Hippocampal formation (tissue), 2 donors: ENCODE measurements at regions not wholly inside any gene's neighbourhood (a gene's known extent, or its start where the extent isn't known, plus 50 kb on each side); places are given as distances from the start of the nearest gene placed in this dataset.
"Not testable (repeated sequence)": the region's sequence is repeated elsewhere in the genome, so short reads cannot be mapped to it uniquely, and the experiment has no call there.

Source experiments
- DNase-seq, 2 donors: peaks; one replicate each; lab custom pipeline; 2025; lab: John Stamatoyannopoulos, UW

- DNase-seq, result not testable (repeated sequence)
Observed at GRCh38 chr7:10465536-10465935, 508.1 kb upstream of the PHF14 start.

- DNase-seq, result no peak
Observed at GRCh38 chr7:10468908-10469307, 504.8 kb upstream of the PHF14 start.

DNA sequence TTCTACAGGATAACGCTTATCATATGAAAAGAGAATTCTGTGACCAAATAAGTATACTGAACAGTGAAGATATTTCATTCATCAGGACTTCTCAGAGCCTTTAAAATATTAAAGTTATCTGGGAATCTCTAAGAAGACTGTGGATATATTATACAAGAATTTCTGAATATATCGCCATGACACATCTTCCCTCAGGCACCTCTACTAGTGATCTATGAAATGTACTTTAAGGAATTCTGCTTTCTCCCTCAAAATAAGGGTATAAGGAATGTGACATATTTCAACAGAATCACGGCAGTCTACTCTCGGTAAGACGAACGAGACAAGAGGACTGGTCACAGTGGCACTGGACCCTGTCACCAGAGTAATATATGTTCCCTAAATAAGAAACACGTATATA is 504.2 kb upstream of the PHF14 start:
- no peak for DNase-seq

DNA sequence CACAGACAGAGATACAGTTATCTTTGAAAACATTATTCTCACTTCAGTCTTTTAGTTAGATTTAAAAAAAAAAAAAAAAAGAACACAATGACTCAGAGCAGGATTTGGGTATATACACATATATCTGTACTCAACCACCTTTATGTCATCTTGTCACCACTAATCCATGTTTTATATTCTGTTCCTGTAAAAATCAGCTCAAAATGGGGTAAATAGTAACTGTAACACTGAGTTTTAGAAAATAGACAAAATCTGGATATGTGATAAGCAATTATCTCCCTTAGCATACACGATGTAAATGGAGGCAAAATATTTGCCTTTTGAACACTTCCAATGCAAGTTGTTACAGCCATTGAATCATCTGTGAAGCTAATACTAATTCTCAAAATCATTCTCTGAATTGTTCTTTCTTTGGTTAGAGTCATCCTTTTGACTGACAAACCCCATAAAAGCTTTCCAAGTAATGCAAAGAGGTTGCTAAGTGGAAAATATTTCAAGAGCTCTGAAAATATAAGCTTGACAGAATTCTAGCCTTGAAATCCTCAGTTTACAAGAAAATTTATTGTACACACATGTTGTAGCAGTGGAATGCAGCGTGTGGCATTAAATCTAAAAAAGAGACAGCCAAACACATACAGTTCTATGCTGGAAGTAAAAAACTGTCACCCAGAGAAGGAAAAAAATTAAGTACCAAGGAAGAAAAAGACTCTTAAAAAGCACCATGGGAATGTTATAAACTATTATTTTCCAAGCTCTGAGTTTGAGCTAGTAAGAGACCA is 502.2 kb upstream of the PHF14 start:
- DNase-seq, result no peak

DNA sequence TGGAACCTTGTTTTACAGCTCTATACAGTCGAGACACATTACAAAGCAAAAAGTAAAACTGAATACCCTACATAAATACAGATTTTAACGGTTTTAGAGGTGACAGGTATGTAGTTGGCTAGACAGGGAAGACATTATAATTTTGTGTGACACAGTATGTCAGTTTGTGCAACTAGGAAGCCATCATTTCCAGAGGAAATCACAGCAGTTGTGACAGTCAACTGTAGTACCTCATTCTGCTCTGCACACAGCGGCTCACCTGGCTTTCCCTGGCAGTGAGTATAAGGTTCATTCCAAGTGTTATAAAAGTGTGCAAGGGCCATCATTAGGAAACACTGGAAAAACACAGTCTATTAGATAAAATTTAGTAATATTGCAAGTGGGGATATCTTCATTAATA is 501.6 kb upstream of the PHF14 start:
- no peak for DNase-seq

DNA sequence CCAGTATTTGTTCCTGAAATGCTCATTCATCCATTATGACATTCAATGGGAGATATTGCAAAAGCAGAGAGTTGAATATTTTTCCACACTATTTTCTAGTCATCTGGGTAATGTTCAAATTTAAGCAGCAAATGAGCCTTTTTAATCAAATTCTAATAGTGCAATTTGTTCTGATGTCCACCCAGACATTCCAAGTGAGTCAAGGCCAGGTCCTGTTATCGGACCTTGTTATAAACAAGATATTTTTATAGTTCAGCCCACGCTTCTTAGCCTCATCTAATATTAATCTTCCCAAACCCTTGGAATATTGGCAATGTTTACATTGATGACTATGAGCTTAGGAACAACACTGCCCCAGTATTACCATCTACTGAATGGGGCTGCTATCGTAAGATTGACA is 500.1 kb upstream of the PHF14 start:
- DNase-seq, result no peak

DNA sequence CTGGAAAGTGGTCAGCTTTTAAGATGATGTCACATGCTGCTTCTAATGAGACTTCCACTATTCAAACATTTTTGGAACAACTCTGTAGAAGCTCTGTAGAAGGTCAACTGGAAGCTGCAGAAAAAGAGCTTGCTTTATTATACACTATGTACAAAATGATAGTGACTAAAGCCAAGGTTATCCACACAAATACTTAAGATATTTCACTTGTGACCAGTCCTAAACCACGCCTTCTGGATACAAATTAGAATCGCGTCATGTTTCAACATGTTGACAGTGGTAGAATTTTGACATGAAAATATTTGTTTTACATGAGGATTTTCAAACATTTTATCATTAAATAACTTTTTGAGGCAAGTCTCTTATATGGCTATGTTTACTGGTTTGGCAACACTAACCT is 499.6 kb upstream of the PHF14 start:
- no peak for DNase-seq

GRCh38 chr7:10475940-10476641 is 497.6 kb upstream of the PHF14 start:
- DNase-seq, result no peak

GRCh38 chr7:10476642-10477041 is 497.0 kb upstream of the PHF14 start:
- no peak for DNase-seq

DNA sequence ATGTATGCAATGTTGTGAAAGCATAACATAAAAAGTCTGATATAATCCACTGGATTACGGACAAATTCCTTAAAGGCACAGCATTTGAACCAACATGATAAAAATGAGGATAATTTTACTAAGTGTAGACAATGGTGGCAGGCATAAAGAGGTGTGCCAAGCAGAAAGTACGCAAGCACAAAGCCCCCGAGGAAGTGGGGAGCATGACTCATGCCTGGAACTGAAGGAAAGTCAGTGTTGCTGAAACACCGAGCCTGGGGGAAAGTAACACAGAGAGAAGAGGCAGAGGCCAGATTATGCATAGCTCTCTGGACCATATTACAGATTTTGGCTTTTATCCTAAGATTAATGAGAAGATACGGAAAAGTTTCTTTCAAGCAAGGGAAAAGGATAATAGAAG is 490.0 kb upstream of the PHF14 start:
- DNase-seq, result no peak

DNA sequence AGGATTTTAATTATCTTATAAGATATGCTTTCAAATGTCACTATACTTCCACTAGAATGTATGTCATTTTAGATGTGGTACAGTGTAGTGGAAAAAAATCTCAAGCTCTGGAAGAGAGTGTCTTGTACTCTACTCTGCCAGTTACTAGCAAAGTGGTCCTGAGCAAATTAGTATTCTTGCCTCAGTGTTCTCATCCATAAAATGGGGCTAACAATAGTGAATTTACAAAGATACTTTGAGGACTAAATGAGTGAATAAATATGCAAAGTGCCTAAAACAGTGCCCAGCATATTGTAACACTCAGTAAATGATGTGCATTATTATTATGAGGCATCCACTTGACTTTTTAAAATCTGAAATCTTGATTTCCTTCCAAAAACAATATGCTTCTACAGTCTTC is 488.9 kb upstream of the PHF14 start:
- no peak for DNase-seq

DNA sequence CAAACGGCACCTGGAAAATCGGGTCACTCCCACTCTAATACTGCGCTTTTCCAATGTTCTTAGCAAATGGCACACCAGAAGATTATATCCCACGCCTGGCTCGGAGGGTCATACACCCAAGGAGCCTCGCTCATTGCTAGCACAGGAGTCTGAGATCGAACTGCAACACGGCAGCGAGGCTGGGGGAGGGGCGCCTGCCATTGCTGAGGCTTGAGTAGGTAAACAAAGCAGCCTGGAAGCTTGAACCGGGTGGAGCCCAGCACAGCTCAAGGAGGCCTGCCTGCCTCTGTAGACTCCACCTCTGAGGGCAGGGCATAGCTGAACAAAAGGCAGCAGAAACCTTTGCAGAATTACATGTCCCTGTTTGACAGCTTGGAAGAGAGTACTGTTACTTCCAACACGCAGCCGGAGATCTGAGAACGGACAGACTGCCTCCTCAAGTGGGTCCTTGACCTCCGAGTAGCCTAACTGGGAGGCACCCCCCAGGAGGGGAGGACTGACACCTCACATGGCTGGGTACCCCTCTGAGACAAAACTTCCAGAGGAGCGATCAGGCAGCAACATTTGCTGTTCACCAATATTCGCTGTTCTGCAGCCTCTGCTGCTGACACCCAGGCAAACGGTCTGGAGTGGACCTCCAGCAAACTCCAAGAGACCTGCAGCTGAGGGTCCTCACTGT is 472.3 kb upstream of the PHF14 start:
- not testable (repeated sequence) for DNase-seq

DNA sequence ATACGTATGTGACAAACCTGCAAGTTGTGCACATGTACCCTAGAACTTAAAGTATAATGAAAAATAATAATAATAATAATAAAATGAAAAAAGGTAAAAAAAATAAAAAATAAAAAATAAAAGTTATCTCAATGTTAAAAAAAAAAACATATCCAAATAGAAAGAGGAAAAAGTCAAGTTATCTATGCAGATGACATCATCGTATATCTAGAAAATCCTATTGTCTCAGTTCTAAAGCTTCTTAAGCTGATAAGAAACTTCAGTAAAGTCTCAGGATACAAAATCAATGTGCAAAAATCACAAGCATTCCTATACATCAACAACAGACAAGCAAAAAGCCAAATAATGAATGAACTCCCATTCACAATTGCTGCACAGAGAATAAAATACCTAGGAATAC is 466.6 kb upstream of the PHF14 start:
- no peak for DNase-seq

GRCh38 chr7:10521306-10521705 is 452.4 kb upstream of the PHF14 start:
- DNase-seq, result no peak

GRCh38 chr7:10533429-10533828 is 440.2 kb upstream of the PHF14 start:
- not testable (repeated sequence) for DNase-seq

- DNase-seq, result no peak
Observed at GRCh38 chr7:10536561-10536960, 437.1 kb upstream of the PHF14 start.

DNA sequence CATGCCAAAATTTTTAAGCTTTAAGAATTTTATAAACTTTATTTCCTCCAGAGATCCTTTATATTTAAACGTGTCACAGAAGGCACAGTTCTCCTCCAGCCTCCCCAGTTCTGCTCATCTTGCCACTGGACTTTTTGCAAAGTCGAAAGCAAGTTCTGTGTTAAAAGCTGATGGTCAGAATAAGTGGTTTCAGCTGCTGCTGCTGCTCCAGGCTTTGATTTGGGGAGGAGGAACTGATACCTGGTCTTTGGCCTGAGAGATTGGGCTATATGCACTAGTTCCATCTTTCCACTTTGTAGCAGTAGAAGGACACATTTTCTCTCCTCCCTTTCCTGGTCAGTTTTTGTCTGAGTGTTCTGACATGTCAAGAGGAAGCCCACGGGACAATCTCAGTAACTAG is 435.9 kb upstream of the PHF14 start:
- DNase-seq, result no peak

DNA sequence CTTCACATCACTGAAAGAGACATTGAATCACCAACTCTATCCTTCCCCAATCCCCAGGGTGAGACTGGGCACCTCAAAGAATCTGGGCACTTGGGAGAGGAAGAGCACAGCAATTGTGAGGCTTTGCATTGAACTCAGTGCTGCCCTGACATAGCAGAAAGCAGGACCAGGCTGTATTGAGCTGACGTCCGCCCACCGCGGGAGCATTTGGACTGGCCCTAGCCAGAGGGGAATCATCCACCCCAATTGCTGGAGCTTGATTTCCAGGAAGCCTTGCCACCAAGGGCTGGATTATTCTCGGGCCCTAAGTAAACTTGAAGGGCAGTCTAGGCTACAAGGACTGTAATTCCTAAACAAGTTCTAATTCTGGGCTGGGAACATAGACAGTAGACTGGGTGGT is 416.3 kb upstream of the PHF14 start:
- DNase-seq, result no peak

- DNase-seq, result no peak
Observed at GRCh38 chr7:10560497-10560896, 413.2 kb upstream of the PHF14 start.

GRCh38 chr7:10568891-10569290 is 404.8 kb upstream of the PHF14 start:
- DNase-seq, result no peak

- no peak for DNase-seq
Observed at GRCh38 chr7:10571759-10572158, 401.9 kb upstream of the PHF14 start.

- DNase-seq, result no peak
Observed at GRCh38 chr7:10577866-10578374, 395.8 kb upstream of the PHF14 start.

DNA sequence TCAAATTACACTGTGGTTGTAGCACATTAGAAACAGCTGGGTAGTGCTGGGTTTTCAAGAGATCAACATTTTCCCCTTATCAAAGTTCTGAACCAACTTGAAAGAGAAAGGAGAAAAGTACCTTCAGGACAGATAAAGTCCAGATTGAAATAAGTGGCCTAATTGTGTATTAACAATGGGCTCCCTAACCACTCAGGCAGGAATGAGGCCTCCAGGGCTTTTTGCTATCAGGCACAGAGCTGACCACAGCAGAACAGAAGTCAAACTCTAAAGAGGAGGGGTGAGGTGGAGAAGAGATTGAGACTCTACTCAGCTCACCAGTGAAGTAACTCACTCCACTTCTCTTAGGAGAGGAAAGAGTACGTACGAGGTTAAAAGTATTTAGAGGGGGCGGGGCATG is 394.1 kb upstream of the PHF14 start:
- DNase-seq, result no peak
